ENCODE measurements at regions not wholly inside any gene's neighbourhood (a gene's known extent, or its start where the extent isn't known, plus 50 kb on each side); places are given as distances from the start of the nearest gene placed in this dataset.

- Histone ChIP-seq H3K36me3 (replicated peaks in 1 of 2; ENCODE audit: control insufficient read depth in 1 of 2, insufficient read depth in 2 of 2, low read length in 1 of 2) (no peaks in the 10 kb centered on the region), H3K27me3 (ENCODE audit: insufficient read depth) (no peaks in the 10 kb centered on the region), H4K20me1 (ENCODE audit: insufficient read depth) (no peaks in the 10 kb centered on the region), H3K4me2 (no peak overlapping the region), H3K79me2 (ENCODE audit: insufficient read depth) (no peaks in the 10 kb centered on the region), H3K9ac (no peak overlapping the region), H3F3A (replicated peaks; ENCODE audit: insufficient read depth) (no peaks in the 10 kb centered on the region), H3K4me3 (ENCODE audit: low read depth in 2 of 2, low read length in 1 of 2) (no peak overlapping the region), H3K9me3 (no peaks in the 10 kb centered on the region), H2AFZ (ENCODE audit: low read depth) (no peak overlapping the region), H3K27ac (ENCODE audit: low read depth in 2 of 2, low read length in 1 of 2) (no peak overlapping the region), H3K9me2 (no peaks in the 10 kb centered on the region), H3K4me1 (ENCODE audit: control insufficient read depth in 1 of 2, insufficient read depth in 2 of 2, low read depth in 1 of 2, low read length in 1 of 2) (no peaks in the 10 kb centered on the region; a peak in 1 of 4 replicates)
- TF ChIP-seq NRF1 (IDR thresholded peaks at IDR 0.05; ENCODE audit: low read depth, low read length) (no peak), POLR2AphosphoS5 (IDR thresholded peaks at IDR 0.05; ENCODE audit: low read depth, low read length) (no peak), RAD21 (IDR thresholded peaks at IDR 0.05; ENCODE audit: low read length) (no peak), RXRA (IDR thresholded peaks at IDR 0.05; ENCODE audit: borderline replicate concordance, low read depth) (no peak), GABPA (IDR thresholded peaks at IDR 0.05; ENCODE audit: low read depth) (no peak), TEAD4 (IDR thresholded peaks at IDR 0.05; ENCODE audit: borderline replicate concordance, insufficient read depth) (no peak), ZBTB33 (IDR thresholded peaks at IDR 0.05; ENCODE audit: borderline replicate concordance, low read depth) (no peak), MAX (IDR thresholded peaks at IDR 0.05; ENCODE audit: low read depth) (no peak), CTCF (IDR thresholded peaks at IDR 0.05) (no peak)
- ChIA-PET CTCF (no interaction called here), POLR2A (no interaction called here)
- DNase-seq, result no peak
- 95% methylated on average over 5 of the region's 5 CpGs for WGBS (ENCODE audit: low lambda C conversion rate)
Measured at GRCh38 chr15:38079236-38079635, 144.8 kb downstream of the TMCO5A start.

- Histone ChIP-seq H3K27ac (ENCODE audit: low read depth in 2 of 2, low read length in 1 of 2) (no peak overlapping the region), H3K4me3 (ENCODE audit: low read depth in 2 of 2, low read length in 1 of 2) (no peak overlapping the region), H3K9me2 (no peaks in the 10 kb centered on the region), H3K79me2 (ENCODE audit: insufficient read depth) (no peaks in the 10 kb centered on the region), H3K27me3 (ENCODE audit: insufficient read depth) (no peaks in the 10 kb centered on the region), H3K9me3 (no peaks in the 10 kb centered on the region), H3F3A (replicated peaks; ENCODE audit: insufficient read depth) (no peaks in the 10 kb centered on the region), H3K4me1 (ENCODE audit: control insufficient read depth in 1 of 2, insufficient read depth in 2 of 2, low read depth in 1 of 2, low read length in 1 of 2) (no peaks in the 10 kb centered on the region; a peak in 1 of 4 replicates), H3K36me3 (replicated peaks in 1 of 2; ENCODE audit: control insufficient read depth in 1 of 2, insufficient read depth in 2 of 2, low read length in 1 of 2) (no peaks in the 10 kb centered on the region), H3K9ac (no peak overlapping the region), H3K4me2 (no peak overlapping the region), H4K20me1 (ENCODE audit: insufficient read depth) (no peaks in the 10 kb centered on the region), H2AFZ (ENCODE audit: low read depth) (no peak overlapping the region)
- CTCF ChIA-PET, result no interaction called here
- no peak for DNase-seq
- TF ChIP-seq GABPA (IDR thresholded peaks at IDR 0.05; ENCODE audit: low read depth), result no peak
- no peak for TF ChIP-seq TCF12 (IDR thresholded peaks at IDR 0.05)
- WGBS (ENCODE audit: low lambda C conversion rate), result 82% methylated on average over 3 of the region's 3 CpGs
- POLR2A ChIA-PET, result no interaction called here
Measured at GRCh38 chr15:38080651-38081275, 146.3 kb downstream of the TMCO5A start.

All from SK-N-SH (cell line).